Coronary artery (tissue), 2 donors: ENCODE measurements at regions not wholly inside any gene's neighbourhood (a gene's known extent, or its start where the extent isn't known, plus 50 kb on each side); places are given as distances from the start of the nearest gene placed in this dataset.

Experiments used
- DNase-seq: peaks from one replicate; pipeline ENCODE4 v3.0.0-alpha.2; 2017; ENCODE audit warnings: low spot score
- H3K27ac ChIP-seq, 2 donors: fragments of 200-600 bp; sonication (generic); one replicate each; pipeline ENCODE4 v1.5.1; 2016 to 2019
- H3K4me3 ChIP-seq: fragments of 200-600 bp; sonication (generic); 2 replicates; pipeline ENCODE4 v1.5.1; 2016; ENCODE audit warnings: mild to moderate bottlenecking, moderate library complexity
- CTCF ChIP-seq: fragments of 200-600 bp; sonication (generic); IDR thresholded peaks from one replicate; pipeline ENCODE4 v1.5.1; 2019; ENCODE audit warnings: antibody characterized with exemption

GRCh38 chr5:130963798-130964197 is 201.3 kb downstream of the HINT1 start:
- H3K4me3 ChIP-seq, result no peak overlapping the region
- TF ChIP-seq CTCF, result no peak
- no peak overlapping the region for H3K27ac ChIP-seq
- DNase-seq, result no peak

DNA sequence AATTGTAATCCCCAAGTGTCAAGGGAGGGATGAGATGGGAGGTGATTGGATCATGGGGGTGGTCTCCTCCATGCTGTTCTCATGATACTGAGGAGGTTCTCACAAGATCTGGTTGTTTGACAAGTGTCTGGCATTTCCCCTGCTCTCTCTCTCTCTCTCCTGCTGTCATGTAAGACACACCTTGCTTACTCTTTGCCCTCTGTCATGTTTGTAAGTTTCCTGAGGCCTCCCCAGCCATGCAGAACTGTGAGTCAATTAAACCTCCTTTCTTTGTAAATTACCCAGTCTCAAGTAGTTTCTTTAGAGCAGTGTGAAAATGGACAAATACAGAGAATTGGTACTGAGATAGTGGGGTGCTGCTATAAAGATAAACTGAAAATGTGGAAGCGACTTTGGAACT is 207.9 kb downstream of the HINT1 start:
- no peak for TF ChIP-seq CTCF

DNA sequence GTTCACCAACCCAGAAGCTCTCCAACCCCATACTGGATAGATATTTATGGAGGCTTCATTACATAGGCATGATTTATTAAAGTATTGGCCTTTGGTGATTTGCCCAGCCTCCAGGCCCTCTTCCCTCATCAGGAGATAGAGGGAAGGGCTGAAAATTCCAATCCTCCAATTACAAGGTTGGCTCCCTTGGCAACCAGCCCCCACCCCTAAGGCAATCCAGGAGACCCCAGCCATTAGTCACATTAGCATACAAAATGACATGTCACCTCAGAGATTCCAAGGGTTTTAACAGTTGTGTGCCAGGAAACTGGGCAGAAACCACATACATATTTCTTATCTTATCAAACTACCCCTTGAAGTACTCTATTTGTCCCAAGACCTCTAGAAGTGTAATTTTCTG is 210.0 kb downstream of the HINT1 start:
- H3K4me3 ChIP-seq, result no peak overlapping the region
- DNase-seq, result no peak
- H3K27ac ChIP-seq, result no peak overlapping the region
- no peak for TF ChIP-seq CTCF

More for the DNA sequence above, 207.9 kb downstream of the HINT1 start:
- DNase-seq, result no peak
- H3K4me3 ChIP-seq, result no peak overlapping the region
- no peak overlapping the region for H3K27ac ChIP-seq

DNA sequence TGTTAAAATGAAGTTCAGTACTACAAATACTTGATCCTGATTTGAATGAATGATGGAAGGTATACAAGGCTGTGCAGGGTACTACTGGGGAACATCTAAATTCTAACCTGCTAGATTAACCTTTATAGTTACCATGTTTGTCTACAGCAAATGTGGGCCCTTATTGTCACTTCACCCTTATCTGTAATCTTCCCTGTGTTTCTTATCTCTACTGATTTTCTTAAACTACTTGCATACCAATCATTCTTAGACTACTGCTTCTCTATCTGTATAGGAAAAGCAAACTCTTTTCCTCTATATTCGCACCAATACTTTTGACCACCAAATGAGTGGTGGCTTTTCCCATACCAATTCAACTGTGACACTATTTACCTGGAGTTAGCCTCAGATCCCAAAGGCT is 210.7 kb downstream of the HINT1 start:
- Histone ChIP-seq H3K4me3 (no peak overlapping the region), H3K27ac (no peak overlapping the region)
- no peak for TF ChIP-seq CTCF
- no peak for DNase-seq

DNA sequence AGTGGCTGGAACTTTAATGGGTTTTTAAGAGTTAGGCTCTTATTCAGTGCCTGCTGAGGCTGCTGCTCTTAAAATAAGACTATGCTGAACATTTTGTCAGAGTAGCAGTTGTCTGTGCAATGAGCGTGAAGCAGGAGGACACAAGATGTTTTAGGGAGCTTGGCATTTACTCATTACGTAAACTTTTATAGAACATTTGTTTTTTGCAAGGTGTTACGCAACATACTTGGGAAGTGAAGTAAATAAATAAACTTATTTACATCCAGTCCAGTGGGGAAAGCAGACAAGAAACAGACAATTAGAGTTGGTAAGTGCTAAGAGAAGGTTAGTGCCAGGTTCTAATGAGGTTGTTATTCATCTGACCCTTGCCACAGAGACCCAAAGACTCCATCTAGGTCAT is 226.0 kb downstream of the HINT1 start:
- no peak for DNase-seq
- no peak for TF ChIP-seq CTCF
- Histone ChIP-seq H3K4me3 (no peak overlapping the region), H3K27ac (no peak overlapping the region)

- TF ChIP-seq CTCF, result no peak
- DNase-seq, result no peak
- H3K4me3 ChIP-seq, result no peak overlapping the region
- H3K27ac ChIP-seq, result no peak overlapping the region
These were observed 228.0 kb downstream of the HINT1 start for GRCh38 chr5:130937046-130937445.

GRCh38 chr5:130923543-130924124 is 241.4 kb downstream of the HINT1 start:
- TF ChIP-seq CTCF, result no peak
- Histone ChIP-seq H3K27ac (no peak overlapping the region), H3K4me3 (no peak overlapping the region)
- no peak for DNase-seq
